ENCODE measurements at regions not wholly inside any gene's neighbourhood (a gene's known extent, or its start where the extent isn't known, plus 50 kb on each side); places are given as distances from the start of the nearest gene placed in this dataset.

DNA sequence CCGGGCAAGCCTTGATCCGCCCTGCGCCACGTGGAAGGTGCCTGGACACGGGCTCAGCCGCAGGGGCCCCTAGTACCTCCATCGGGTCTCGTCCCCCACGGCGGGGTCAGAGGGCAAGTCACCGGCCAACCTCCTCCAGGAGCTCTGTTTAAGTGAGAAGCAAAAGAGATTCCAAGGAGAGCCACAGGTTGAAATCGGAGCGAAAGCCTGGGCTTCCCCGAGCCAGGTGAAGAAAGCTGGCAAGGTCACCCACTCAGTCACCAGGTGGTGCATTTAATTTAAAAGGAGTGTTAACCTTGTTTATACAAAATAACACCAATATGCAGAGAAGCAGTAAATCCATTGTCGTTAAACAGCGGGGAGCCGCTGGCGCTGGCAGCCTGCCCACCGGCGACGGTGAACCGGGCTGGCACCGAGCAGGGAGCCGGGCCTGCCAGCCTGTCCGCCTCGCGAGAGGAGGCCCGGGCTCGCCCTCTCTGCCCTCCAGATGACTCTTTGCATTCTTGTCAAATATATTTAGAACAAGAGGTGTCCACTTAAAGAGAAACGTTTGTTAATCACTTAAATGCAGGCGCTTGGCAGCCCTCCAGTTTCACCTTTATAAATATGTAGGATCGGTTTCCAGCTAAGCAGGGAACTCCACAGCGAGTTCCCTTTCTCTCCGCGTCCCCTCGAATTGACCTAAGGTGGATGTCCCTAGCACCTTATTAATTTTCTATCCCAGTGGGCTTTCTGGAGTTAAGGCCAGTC is 277.3 kb upstream of the NR2F2 start:
- TF ChIP-seq, protein P1, sequence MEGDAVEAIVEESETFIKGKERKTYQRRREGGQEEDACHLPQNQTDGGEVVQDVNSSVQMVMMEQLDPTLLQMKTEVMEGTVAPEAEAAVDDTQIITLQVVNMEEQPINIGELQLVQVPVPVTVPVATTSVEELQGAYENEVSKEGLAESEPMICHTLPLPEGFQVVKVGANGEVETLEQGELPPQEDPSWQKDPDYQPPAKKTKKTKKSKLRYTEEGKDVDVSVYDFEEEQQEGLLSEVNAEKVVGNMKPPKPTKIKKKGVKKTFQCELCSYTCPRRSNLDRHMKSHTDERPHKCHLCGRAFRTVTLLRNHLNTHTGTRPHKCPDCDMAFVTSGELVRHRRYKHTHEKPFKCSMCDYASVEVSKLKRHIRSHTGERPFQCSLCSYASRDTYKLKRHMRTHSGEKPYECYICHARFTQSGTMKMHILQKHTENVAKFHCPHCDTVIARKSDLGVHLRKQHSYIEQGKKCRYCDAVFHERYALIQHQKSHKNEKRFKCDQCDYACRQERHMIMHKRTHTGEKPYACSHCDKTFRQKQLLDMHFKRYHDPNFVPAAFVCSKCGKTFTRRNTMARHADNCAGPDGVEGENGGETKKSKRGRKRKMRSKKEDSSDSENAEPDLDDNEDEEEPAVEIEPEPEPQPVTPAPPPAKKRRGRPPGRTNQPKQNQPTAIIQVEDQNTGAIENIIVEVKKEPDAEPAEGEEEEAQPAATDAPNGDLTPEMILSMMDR (conservative IDR thresholded peaks at IDR 0.05 in 1 of 2, IDR thresholded peaks at IDR 0.05 in 1 of 2; ENCODE audit: low read depth in 1 of 2, low read length in 2 of 2), result no peak
- TF ChIP-seq EZH2 (IDR thresholded peaks at IDR 0.05; ENCODE audit: low read length, missing control alignments), result no peak

Data from fibroblast of lung (primary cell).